Nucleus accumbens (tissue), 56 donors: ENCODE measurements at regions not wholly inside any gene's neighbourhood (a gene's known extent, or its start where the extent isn't known, plus 50 kb on each side); places are given as distances from the start of the nearest gene placed in this dataset.
"Not testable (repeated sequence)": the region's sequence is repeated elsewhere in the genome, so short reads cannot be mapped to it uniquely, and the experiment has no call there.

ENCODE experiments used
- DNase-seq, 56 donors: peaks; one replicate each; lab custom pipeline; 2025; lab: John Stamatoyannopoulos, UW

- no peak for DNase-seq
These were observed 349.0 kb upstream of the AGA start for GRCh38 chr4:177791188-177791587.

DNA sequence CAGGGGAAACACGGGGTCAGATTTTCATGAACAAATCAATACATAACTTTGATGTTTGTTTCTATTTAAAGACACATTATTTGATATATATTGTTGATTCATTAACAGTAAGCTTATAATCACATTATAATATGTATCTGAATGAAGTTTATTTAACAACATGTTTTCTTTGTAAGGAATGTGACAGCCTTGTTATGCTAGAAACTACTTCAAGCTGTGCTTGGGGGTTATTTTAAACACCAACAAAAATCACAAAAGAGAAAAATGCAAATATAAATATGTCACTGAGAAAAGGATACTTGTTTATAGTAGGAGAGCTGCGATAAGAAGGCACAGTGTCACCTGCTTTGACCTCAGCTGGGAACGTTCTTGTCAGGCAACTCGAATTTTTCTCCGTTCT is 354.6 kb upstream of the AGA start:
- DNase-seq = no peak

DNA sequence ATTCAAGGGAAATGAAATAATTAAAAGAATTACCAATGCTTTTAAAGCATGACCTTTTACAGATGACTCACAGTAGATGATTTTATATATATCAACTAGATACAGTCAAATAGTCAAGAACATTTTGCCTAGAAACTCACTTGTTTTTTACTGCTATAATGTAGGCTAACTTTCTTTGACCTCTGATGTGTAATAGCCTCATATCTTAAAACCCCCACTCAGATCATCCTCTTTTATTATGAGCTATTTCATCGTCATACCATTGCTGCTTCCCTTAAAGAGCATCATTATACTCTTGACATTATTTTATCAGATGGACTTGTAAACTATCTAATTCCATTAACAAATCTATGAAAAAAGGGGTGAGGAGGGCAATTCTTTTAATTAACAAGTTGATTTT is 355.9 kb upstream of the AGA start:
- no peak for DNase-seq

GRCh38 chr4:177802162-177802561 is 359.9 kb upstream of the AGA start:
- DNase-seq = no peak

DNA sequence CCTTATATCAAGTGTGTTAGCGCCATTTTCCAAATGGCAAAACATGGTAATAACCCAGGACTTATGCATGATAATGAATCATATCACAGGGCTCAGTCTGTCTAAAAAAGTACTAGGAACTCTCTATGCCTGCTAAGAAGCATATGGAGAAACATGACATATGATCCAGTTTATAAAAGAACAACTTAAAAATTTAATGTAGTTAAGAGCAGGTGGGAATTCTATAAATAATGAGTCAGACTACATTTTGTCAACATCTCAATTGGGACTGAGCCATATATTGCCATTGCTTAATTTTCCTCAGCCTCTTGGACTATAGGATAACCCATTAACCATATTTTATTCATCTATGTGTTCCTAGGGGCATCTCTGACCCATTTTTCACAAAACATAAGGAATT is 360.4 kb upstream of the AGA start:
- no peak for DNase-seq

DNA sequence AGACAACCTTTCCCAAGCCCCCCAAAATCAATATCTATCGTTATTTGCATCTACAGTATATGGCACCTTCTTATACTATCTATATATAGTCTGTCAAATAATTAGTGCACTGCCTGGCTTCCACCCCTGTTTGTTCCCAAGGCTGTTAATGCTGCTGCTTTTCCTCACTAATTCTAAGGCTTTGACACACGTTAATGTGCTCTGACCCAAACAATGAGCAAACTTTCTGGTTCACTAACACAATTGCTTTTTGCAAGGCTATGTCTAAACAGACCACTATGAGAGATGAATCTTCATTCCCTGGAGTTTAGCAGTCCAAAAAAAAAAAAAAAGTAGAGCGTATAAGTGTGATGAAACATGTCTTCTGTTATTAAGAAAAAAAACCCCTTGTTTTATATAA is 360.9 kb upstream of the AGA start:
- DNase-seq = no peak

DNA sequence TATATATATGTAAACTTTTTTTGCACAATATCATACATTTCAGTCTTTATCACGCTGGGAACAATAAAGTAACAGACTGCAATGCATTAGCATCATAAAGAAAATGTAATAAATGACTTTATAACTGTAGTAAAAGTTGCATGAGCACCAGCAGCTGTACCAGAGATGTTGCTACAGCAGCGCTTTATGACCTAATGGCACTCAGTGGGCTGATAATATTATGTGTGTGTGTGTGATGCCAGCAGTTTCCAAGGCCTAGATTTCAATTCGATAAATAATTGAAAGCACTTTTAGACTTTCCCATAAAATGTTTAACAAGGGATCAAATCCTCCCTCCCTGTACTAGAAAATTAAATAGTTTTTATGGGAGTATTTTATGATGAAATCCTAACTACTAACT is 367.6 kb upstream of the AGA start:
- DNase-seq = no peak

DNA sequence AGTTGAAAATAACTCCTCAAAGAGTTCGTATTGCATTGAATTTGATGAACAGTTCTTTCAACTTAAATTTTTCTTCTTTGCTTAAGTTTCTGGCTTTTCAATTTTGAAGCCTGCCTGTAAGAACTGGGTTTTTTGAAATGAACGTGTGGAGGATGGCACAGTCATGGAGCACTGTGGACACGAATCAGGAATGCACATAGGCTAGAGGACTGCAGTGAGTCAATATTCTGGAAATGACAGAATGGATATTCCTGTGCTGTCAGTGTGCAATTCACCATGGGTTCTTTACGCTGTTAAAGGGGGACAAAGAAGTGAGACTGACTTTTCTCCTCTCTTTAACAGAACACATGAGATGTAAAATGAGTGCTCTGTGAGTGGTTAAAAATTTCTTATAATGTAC is 368.0 kb upstream of the AGA start:
- no peak for DNase-seq

GRCh38 chr4:177818392-177818791 is 376.2 kb upstream of the AGA start:
- DNase-seq = not testable (repeated sequence)

- no peak for DNase-seq
These were observed 384.7 kb upstream of the AGA start for GRCh38 chr4:177826973-177827372.

- DNase-seq = no peak
These were observed 399.0 kb upstream of the AGA start for GRCh38 chr4:177841258-177841657.

DNA sequence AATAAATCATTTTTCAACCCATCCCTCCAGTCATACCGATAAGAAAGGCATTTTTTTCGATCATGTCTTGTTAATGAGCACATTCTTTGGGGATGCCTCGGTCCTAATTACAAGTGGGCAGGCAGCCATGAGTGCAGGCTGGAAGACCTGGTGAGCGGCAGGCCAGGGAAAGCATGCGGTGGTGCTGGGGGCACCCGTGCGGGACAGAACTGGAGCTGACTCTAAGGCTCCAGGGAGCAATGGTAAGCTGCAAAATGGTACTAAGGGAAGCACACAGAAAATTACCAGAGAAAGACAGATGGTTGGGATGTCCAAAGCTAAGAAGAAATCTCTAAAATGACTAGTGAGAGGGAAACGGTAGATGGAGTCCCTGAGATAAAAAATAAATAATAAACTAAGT is 411.0 kb upstream of the AGA start:
- DNase-seq = no peak

- DNase-seq = no peak
These were observed 413.4 kb upstream of the AGA start for GRCh38 chr4:177855507-177856197.

- DNase-seq = no peak
These were observed 417.9 kb upstream of the AGA start for GRCh38 chr4:177860171-177860570.

DNA sequence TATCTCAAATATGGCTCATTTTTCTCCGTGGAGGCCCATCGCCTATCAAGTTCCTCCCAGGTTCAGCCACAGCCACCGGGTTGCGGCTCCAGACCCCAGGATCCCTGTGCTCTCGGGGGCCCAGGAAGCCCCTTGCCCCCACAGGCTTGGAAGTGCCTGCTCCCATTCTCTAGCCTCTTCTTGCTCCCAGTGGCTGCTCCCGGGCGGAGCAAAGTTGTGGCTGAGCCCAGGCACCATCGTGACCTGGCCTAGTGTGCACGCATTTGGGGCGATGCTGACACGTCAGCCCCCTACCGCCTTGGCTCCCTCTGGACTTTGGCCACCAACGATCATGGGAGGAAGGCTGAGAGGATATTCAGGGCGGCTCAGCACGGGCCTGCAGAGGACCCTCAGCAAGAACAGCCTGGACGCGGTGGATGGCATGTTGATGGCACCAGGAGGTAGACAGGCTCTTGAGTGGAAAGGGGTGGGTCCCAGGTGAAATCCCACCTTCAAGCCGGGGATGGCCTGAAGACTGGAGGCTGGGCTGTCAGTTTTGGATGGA is 419.4 kb upstream of the AGA start:
- DNase-seq = no peak

DNA sequence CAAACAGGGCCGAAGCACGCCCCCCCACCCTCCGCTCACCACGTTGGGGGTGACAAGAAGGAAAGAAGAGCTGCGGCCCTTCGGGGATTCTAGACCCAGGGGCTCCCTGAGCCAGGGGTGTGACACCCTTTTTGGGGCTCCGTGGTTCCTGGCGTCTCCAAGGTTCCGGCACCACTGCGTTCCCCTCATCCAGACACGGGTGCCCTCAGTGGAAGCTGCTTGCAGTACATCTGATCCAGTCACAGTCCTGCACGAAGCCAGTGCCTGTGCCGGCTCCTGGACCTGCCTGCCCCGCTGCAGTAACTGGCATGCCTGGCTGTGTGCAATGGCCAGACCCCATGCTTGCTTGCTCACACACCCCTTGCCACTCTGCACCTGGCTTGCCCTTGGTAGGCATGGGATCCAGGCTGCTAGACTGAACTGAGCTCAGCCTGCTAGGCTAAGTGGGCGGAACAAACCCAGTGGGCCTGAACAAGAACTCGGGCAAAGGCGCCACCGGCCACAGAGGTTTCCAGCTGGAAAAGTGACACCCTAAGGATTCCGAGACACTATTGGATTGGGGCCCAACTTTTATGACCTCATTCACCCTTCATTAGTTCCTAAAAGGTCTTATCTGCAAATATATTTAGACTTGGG is 420.4 kb upstream of the AGA start:
- DNase-seq = no peak

- DNase-seq = no peak
These were observed 437.6 kb upstream of the AGA start for GRCh38 chr4:177879851-177880250.

DNA sequence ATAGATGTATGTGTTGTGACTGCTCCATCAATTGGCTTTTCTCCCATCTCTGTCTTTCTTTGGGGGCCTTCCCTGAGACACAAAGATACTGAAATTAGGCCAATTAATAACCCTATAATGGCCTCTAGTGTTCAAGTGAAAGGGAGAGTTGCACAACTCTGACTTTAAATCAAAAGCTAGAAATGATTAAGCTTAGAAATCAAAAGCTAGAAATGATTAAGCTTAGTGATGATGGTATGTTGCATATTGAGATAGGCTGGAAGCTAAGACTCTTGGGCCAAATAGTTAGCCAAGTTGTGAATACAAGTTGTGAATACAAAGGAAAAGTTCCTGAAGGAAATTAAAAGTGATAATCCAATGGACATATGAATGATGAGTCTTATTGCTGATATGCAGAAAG is 452.9 kb upstream of the AGA start:
- DNase-seq = no peak

- DNase-seq = no peak
These were observed 459.5 kb upstream of the AGA start for GRCh38 chr4:177901786-177902185.

- DNase-seq = no peak
These were observed 460.1 kb upstream of the AGA start for GRCh38 chr4:177902386-177902785.

GRCh38 chr4:177907736-177908424 is 465.6 kb upstream of the AGA start:
- DNase-seq = no peak

- DNase-seq = no peak
These were observed 479.5 kb upstream of the AGA start for GRCh38 chr4:177921715-177922114.
